ENCODE measurements at regions not wholly inside any gene's neighbourhood (a gene's known extent, or its start where the extent isn't known, plus 50 kb on each side); places are given as distances from the start of the nearest gene placed in this dataset.

DNA sequence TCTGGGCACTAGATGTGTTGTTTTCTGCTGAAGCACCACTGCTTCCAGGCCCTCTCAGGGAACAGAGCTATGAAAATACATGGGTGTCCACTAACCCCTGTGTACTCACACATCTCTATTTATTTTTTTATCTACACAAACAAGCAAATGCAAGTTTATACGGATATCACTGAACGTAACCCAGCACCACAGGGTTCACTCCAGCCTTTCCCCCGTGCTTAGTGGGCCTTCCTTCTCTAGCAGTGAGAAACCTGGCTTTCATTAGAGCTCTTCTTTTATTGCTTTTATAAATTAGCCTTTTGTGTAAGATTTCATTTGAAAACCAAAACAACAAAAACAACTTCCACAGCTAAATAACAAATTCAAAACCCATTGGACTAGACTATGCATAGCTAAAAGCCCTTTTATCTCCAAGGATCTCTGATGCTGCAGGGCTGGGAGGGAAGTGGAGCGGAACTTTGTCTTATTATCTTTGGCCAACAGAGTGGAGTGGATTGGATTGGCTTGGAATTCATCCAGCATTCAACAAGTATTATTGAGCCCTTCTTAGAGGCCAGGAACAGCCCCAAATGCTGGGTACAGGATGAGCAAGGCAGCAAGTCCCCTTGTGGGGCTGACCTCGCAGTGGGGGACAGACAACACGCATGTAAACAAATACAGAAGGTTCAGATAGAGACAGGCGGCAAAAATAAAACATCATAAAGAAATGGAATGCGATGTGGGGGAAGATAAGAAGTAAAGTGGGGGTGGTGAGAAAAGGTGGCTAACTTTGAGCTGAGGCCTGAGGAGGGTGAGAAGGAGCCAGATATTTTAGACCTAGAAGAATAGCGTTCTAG is 371.8 kb upstream of the POU3F1 start:
- H3K4me3 ChIP-seq: no peak overlapping the region
- no peak for TF ChIP-seq POLR2A (IDR thresholded peaks at IDR 0.05)
- no peak for TF ChIP-seq CTCF (IDR thresholded peaks at IDR 0.05)
- no peaks in the 10 kb centered on the region for H3K27me3 ChIP-seq
- no peaks in the 10 kb centered on the region for H3K4me1 ChIP-seq
- H3K27ac ChIP-seq: no peak overlapping the region
- H3K36me3 ChIP-seq: no peaks in the 10 kb centered on the region
- no peaks in the 10 kb centered on the region for H3K9me3 ChIP-seq
- DNase-seq: no peak

DNA sequence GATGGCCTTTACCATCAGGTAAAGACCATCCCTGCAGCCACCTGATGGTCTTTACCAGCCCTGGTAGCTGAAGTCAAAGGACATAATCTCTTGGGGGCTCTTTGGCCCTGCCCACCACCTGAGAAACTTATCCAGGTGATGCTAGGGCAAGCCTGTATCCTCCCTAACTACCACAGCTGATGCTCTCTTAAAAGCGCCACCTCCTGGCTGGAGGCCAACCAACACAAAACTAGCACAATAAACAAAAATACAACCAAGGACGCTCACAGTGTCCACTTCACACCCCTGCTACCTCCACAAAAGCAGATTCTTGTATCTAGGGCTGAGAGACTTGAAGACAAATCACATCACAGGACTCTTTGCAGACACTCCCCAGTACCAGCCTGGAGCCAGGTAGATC is 357.1 kb upstream of the POU3F1 start:
- H3K4me3 ChIP-seq: no peak overlapping the region
- H3K4me1 ChIP-seq: no peaks in the 10 kb centered on the region
- no peak for DNase-seq
- no peaks in the 10 kb centered on the region for H3K27me3 ChIP-seq
- no peaks in the 10 kb centered on the region for H3K36me3 ChIP-seq
- no peak for TF ChIP-seq CTCF (IDR thresholded peaks at IDR 0.05)
- no peak for TF ChIP-seq POLR2A (IDR thresholded peaks at IDR 0.05)
- no peaks in the 10 kb centered on the region for H3K9me3 ChIP-seq
- H3K27ac ChIP-seq: no peak overlapping the region

GRCh38 chr1:38402230-38402815 is 355.7 kb upstream of the POU3F1 start:
- no peak for TF ChIP-seq POLR2A (IDR thresholded peaks at IDR 0.05)
- no peak for TF ChIP-seq CTCF (IDR thresholded peaks at IDR 0.05)
- no peak overlapping the region for H3K4me3 ChIP-seq

DNA sequence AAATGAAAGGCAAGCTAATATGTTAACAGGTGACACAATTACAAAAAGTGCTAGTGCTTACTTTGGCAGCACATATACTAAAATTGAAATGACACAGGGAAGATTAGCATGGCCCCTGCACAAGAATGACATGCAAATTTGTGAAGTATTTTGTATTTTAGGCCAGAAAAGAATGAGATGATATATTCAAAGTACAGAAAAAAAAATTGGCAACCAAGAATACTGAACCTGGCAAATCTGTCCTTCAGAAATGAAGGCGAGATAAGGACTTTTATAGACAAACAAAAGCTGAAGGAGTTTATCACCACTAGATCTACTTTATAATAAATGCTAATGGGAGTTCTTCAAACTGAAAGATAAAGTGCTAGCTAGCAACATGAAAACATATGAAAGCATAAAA is 350.0 kb upstream of the POU3F1 start:
- Histone ChIP-seq H3K4me3 (no peak overlapping the region), H3K9me3 (no peaks in the 10 kb centered on the region), H3K4me1 (no peaks in the 10 kb centered on the region), H3K27ac (no peak overlapping the region), H3K27me3 (no peaks in the 10 kb centered on the region), H3K36me3 (no peaks in the 10 kb centered on the region)
- TF ChIP-seq CTCF (IDR thresholded peaks at IDR 0.05) (no peak), POLR2A (IDR thresholded peaks at IDR 0.05) (no peak)
- no peak for DNase-seq

More at GRCh38 chr1:38402230-38402815, 355.7 kb upstream of the POU3F1 start:
- Histone ChIP-seq H3K4me1 (no peaks in the 10 kb centered on the region), H3K9me3 (no peaks in the 10 kb centered on the region), H3K36me3 (no peaks in the 10 kb centered on the region), H3K27ac (no peak overlapping the region), H3K27me3 (no peaks in the 10 kb centered on the region)
- no peak for DNase-seq

DNA sequence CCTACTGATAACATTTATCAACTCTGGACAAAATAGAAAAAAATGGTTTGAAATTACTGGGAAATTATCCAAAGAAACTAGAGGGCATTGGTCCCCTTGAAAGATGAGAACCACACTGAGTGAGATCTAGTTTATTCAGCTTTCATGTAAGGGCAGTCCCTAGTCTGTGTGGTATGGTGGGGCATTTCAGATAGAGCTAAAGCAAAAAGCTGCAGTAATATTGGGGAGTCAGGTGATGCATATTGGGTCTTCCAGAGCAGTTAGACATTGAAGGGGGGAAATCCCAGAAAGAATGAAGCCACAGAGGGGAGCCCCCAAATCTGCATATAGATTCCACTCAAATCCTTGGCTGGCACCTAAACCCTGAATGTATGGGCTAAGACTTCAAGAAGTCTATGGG is 347.7 kb upstream of the POU3F1 start:
- no peak for DNase-seq
- Histone ChIP-seq H3K4me3 (no peak overlapping the region), H3K4me1 (no peaks in the 10 kb centered on the region), H3K27ac (no peak overlapping the region), H3K36me3 (no peaks in the 10 kb centered on the region), H3K9me3 (peaks cover 0 to 5% (median 2%) of the 10 kb centered on the region in 4 donors), H3K27me3 (no peaks in the 10 kb centered on the region)
- TF ChIP-seq POLR2A (IDR thresholded peaks at IDR 0.05) (no peak), CTCF (IDR thresholded peaks at IDR 0.05) (no peak)
